ENCODE measurements at regions not wholly inside any gene's neighbourhood (a gene's known extent, or its start where the extent isn't known, plus 50 kb on each side); places are given as distances from the start of the nearest gene placed in this dataset.
A peak's percentile ranks its signal among the peaks of the same experiment; 100 is the strongest.

DNA sequence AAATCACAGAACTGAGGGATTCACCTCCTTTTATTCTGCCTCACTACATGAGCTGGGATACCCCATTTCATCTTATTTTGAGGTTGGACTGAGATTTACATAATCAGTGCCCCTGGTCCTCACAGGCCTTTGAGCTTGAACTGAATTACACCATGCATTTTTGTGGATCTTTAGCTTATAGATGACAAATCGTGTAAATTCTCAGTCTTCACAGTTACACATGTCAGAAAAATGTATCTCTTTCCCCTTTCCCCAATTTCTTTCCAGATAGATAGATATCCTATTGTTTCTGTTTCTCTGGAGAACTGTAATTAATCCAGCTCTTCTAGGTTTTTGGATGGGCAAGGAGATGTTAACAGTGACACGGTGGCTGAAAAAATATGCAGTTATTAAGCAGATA lies 1778.9 kb upstream of the SEL1L start:
- no peak for DNase-seq (ENCODE audit: low read depth)
- H3K4me3 ChIP-seq (ENCODE audit: low read depth, low read length): no peak overlapping the region

GRCh38 chr14:83314764-83315163 lies 1781.1 kb upstream of the SEL1L start:
- H3K4me3 ChIP-seq (ENCODE audit: low read depth, low read length): no peak overlapping the region
- no peak for DNase-seq (ENCODE audit: low read depth)

DNA sequence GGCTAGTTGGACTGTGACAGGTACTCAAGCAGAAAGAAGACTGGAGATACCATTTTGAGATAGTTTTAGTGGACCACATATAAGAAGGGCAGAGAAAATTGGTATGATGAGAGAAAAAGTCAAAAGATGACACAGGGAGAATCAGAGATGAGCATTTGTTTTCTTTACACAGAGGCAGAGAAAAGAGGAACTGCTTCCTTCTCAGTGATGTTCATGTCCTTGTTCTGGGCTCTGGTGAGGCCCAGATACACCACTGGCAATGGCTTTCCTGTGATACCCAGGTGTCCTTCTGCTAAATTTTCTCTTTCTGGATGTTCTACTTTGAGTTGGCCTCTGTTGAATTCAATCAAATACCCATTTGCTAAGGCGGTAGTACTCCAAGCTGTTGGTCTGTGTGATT lies 1782.7 kb upstream of the SEL1L start:
- H3K4me3 ChIP-seq (ENCODE audit: low read depth, low read length): no peak overlapping the region

DNA sequence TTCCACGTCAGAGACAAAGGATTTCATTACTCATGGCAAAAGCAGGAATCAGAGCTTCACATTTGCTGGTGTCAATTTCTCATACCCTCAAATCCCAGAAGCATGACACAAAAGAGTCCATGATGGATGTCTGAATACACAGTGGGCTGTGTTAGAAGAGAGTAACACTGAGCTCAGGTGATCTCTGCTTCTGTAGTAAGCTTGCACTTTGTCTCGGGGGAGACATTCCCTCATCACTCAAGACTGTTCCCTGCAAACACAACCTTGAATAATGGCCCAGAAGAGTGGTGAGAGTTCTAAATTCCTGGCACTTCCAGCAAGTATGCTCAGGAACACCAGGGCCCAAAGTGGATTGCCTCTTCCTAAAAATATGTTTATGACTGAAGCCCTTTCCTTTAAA lies 1787.2 kb upstream of the SEL1L start:
- no peak for DNase-seq (ENCODE audit: low read depth)
- no peak overlapping the region for H3K4me3 ChIP-seq (ENCODE audit: low read depth, low read length)

More for the DNA sequence above, 1782.7 kb upstream of the SEL1L start:
- no peak for DNase-seq (ENCODE audit: low read depth)

DNA sequence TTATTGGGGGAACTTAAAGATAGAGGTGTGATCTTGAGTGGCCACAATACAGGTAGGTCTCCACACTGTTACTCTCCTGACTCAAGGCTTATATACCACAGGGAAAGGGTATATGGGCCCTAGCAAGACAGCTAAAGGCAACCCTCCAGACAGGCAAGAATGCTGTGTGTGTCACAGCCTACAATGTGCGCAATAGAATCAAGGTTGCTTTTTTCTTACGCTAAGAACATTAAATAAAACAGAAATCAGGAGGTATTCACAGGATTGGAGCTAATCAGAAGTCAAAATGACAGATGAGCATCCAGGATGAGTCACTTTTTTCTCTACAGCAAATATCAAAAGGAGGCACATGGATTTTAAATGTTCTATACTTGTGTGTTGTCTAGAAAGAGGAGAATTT lies 1797.9 kb upstream of the SEL1L start:
- H3K4me3 ChIP-seq (ENCODE audit: low read depth, low read length): no peak overlapping the region
- no peak for DNase-seq (ENCODE audit: low read depth)

DNA sequence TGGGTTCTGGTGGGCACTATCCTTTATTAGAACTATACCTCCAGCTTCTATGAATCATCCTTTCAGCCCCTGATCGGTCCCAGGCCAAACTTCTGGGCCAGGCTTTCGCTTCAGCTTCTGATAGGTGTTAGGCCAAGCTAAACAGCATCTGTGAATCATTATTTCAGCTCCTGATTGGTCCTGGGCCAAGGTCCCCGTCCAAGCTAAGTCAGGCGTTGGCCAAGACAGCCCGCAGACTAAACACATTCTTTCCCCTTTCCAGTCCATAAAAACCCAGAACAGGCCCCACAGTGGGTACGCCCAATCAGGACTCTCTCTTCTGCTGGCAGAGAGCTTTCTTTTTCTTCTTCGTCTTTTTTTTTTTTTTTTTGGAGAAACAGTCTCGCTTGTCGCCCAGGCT lies 1808.9 kb upstream of the SEL1L start:
- H3K4me3 ChIP-seq (ENCODE audit: low read depth, low read length): no peak overlapping the region
- no peak for DNase-seq (ENCODE audit: low read depth)

DNA sequence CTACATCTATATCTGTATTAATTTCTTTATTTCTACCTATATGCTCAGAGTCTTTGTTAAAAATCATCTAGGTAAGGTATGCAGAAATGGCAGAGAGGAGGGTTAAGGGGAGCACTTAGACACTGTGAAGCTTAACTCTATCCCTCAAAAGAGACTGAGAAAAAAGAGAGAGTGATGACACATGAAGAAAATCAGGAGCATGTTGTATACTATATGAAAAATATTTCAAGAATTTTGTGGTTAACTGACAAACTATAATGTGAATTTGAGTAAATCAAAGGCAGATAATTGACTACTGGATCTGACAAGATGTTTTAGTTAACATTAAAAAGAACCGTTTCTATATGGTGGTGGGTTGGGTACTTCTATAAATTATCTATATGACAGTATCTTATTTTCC lies 1814.2 kb upstream of the SEL1L start:
- no peak for DNase-seq (ENCODE audit: low read depth)
- no peak overlapping the region for H3K4me3 ChIP-seq (ENCODE audit: low read depth, low read length)

- DNase-seq (ENCODE audit: low read depth): no peak
- no peak overlapping the region for H3K4me3 ChIP-seq (ENCODE audit: low read depth, low read length)
Measured at GRCh38 chr14:83355609-83356008, 1822.0 kb upstream of the SEL1L start.

- DNase-seq (ENCODE audit: low read depth): no peak
- no peak overlapping the region for H3K4me3 ChIP-seq (ENCODE audit: low read depth, low read length)
Measured at GRCh38 chr14:83356080-83356479, 1822.4 kb upstream of the SEL1L start.

- H3K4me3 ChIP-seq (ENCODE audit: low read depth, low read length): no peak overlapping the region
Measured at GRCh38 chr14:83372271-83372670, 1838.6 kb upstream of the SEL1L start.

DNA sequence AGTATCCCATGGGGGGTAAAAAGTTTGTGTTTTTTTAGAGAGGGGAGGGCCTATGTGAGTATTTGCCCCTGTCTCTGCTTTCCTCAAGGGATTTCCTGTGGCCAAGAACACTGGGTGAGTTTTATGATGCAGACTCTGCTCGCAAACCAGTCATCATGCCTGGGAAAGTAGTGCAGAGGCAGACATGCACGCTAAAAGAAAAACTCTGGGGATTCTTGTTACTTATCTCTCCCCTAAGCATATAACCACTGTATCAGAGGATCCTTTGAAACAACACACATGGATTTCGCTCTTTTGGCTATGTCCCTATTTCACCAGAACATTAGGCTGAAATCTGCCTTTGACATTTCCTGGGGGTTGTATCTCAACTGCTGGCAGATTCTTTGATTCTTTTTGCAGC lies 1845.8 kb upstream of the SEL1L start:
- peak; percentile 4 for DNase-seq (ENCODE audit: low read depth)
- H3K4me3 ChIP-seq (ENCODE audit: low read depth, low read length): no peak overlapping the region

More at GRCh38 chr14:83372271-83372670, 1838.6 kb upstream of the SEL1L start:
- no peak for DNase-seq (ENCODE audit: low read depth)

GRCh38 chr14:83384253-83384652 lies 1850.6 kb upstream of the SEL1L start:
- H3K4me3 ChIP-seq (ENCODE audit: low read depth, low read length): no peak overlapping the region

GRCh38 chr14:83395321-83395720 lies 1861.7 kb upstream of the SEL1L start:
- no peak overlapping the region for H3K4me3 ChIP-seq (ENCODE audit: low read depth, low read length)
- DNase-seq (ENCODE audit: low read depth): no peak

More at GRCh38 chr14:83384253-83384652, 1850.6 kb upstream of the SEL1L start:
- no peak for DNase-seq (ENCODE audit: low read depth)

DNA sequence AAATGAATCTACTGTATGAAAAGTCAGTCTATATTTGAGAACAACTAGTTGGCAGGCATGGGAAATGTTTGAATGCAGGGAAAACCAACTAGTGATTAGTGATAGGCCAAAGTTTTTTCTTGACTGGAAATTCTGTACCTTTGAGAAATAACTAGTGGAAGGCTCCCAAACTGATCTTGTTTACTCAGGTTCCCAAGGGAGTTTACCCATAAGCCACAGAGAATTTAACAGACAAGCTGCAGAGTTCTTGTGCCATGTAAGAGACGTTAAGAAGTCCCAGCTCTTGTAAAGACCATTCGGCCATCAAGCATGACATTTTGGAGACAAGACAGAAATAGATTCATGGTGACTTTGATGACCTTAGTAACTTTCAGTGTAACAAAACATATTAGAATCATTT lies 1882.8 kb upstream of the SEL1L start:
- no peak overlapping the region for H3K4me3 ChIP-seq (ENCODE audit: low read depth, low read length)

DNA sequence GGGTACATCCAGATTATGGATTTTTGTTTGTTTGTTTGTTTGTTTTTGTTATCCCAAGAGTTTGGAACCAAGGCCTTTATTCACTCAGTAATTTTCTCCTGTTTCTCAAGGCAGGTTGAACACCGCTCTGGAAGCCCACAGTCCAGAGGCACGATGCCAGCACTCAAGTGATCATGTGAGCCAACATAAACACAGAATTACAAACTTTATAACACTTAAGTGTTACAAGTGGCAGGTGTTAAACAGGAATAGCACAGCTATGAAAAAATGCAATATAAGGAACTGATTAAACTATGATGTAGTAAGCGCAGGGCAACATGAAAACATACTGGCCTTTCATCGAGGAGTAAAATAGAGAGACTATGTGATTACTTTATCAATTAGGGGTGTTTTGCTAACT lies 1885.8 kb upstream of the SEL1L start:
- H3K4me3 ChIP-seq (ENCODE audit: low read depth, low read length): no peak overlapping the region
- DNase-seq (ENCODE audit: low read depth): no peak

More for the DNA sequence above, 1882.8 kb upstream of the SEL1L start:
- no peak for DNase-seq (ENCODE audit: low read depth)

DNA sequence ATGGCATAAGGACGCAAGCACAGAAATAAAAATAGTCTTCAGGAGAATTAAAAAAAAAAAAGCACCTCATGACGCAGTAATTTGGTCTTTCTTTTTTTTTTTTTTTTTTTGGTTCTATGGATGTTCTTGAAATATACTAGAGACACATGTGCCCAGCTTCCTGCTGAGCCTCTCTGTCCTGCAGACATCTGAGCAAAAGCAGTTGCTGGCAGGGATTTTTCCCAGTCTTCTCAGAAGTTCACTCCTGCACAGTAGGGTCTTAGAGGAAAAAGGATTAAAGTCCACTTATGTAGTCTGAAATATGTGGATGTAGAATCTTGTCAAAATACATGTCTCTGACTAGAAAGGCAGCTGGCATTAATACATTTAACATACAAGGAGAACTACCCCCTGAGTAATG lies 1888.1 kb upstream of the SEL1L start:
- H3K4me3 ChIP-seq (ENCODE audit: low read depth, low read length): no peak overlapping the region
- DNase-seq (ENCODE audit: low read depth): no peak

DNA sequence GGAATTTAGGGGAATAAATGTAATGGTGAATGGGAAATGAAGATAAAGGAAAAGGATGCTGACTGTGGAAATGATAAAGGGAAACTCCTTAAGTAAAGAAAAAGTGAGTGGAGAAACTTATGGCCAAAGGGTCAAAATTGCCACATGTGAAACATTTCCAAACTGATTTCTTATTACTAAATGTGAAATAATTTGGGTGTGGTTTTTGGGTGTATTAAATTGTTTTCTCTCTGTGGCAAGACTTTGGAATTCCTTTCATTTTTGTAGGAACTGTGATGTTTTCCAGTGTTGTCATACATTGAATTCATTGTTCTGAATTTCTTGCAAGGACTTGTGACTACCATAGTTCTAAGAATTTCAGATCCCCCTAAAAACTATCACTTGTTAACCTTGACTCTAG lies 1891.5 kb upstream of the SEL1L start:
- no peak for DNase-seq (ENCODE audit: low read depth)

DNA sequence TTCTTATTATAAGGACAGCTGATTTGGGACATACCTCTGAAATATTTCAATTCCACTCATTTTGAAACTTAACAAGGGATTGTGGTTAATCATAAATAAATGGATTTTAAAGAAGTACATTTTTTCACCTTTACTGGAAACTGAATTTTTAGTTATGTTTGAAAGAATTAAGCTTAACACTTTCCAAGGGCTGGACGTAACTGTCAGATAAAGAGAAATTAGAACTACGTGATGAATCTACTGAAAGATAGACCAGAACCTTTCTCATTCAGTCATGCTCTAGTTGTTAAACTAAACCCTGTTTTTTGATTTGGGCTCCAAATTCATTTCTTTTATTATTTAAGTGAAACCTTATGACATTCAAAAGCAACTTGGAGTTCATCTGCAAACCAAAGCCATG lies 1892.1 kb upstream of the SEL1L start:
- H3K4me3 ChIP-seq (ENCODE audit: low read depth, low read length): no peak overlapping the region
- DNase-seq (ENCODE audit: low read depth): no peak

More for the DNA sequence above, 1891.5 kb upstream of the SEL1L start:
- no peak overlapping the region for H3K4me3 ChIP-seq (ENCODE audit: low read depth, low read length)

DNA sequence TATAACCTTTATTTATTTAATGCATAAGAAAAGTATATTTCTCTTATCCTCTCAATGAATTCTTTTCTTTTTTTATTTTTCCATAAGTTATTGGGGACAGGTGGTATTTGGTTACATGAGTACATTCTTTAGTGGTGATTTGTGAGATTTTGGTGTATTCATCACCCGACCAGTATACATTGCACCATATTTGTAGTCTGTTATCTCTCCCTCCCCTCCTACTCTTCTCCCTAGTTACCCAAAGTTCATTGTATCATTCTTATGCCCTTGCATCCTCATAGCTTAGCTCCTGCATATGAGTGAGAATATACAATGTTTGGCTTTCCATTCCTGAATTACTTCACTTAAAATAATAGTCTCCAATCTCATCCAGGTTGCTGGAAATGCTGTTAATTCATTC lies 1900.0 kb upstream of the SEL1L start:
- DNase-seq (ENCODE audit: low read depth): no peak
- no peak overlapping the region for H3K4me3 ChIP-seq (ENCODE audit: low read depth, low read length)

- DNase-seq (ENCODE audit: low read depth): no peak
Measured at GRCh38 chr14:83441801-83442200, 1908.1 kb upstream of the SEL1L start.

GRCh38 chr14:83455561-83455960 lies 1921.9 kb upstream of the SEL1L start:
- DNase-seq (ENCODE audit: low read depth): no peak
- no peak overlapping the region for H3K4me3 ChIP-seq (ENCODE audit: low read depth, low read length)

More at GRCh38 chr14:83441801-83442200, 1908.1 kb upstream of the SEL1L start:
- no peak overlapping the region for H3K4me3 ChIP-seq (ENCODE audit: low read depth, low read length)

DNA sequence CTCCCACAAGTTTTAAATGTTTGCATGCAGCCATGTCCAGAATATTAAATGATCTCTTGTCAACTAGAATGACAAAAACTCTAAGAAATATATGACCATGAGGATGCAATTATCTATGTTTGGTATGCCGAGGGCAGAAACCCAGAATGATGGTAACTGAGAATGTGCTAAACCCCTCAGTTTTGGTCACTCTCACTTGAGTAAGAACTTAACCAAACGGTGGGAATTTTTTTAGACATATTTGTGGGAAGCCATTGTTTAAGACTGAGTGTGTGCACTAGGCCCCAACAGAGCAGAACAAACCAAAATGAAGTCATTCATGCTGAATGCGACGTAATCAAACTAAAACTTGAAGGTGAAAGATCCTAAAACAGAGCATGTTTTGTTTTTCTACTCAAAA lies 1927.9 kb upstream of the SEL1L start:
- no peak overlapping the region for H3K4me3 ChIP-seq (ENCODE audit: low read depth, low read length)
- DNase-seq (ENCODE audit: low read depth): no peak

Measured in skeletal muscle cell (primary cell).